GM21381 (cell line): ENCODE measurements at regions not wholly inside any gene's neighbourhood (a gene's known extent, or its start where the extent isn't known, plus 50 kb on each side); places are given as distances from the start of the nearest gene placed in this dataset.
"Not testable (repeated sequence)": the region's sequence is repeated elsewhere in the genome, so short reads cannot be mapped to it uniquely, and the experiment has no call there.

ENCODE experiments used
- ATAC-seq: cut with Tn5 transposase; IDR thresholded peaks from one replicate; pipeline ENCODE4 v1.9.1; 2021; ENCODE audit warnings: mild to moderate bottlenecking, moderate library complexity; ENCODE audit not compliant: unreplicated experiment

- ATAC-seq, result no peak
Measured at GRCh38 chr3:17847156-17847555, 104.7 kb upstream of the TBC1D5 start.

- no peak for ATAC-seq
Measured at GRCh38 chr3:17846466-17846865, 104.0 kb upstream of the TBC1D5 start.

GRCh38 chr3:17845026-17845812 lies 102.8 kb upstream of the TBC1D5 start:
- no peak for ATAC-seq

GRCh38 chr3:17844236-17844635 lies 101.8 kb upstream of the TBC1D5 start:
- no peak for ATAC-seq

GRCh38 chr3:17841190-17841828 lies 98.9 kb upstream of the TBC1D5 start:
- ATAC-seq, result peak; percentile 88

- ATAC-seq, result no peak
Measured at GRCh38 chr3:17840651-17841050, 98.2 kb upstream of the TBC1D5 start.

GRCh38 chr3:17840126-17840525 lies 97.7 kb upstream of the TBC1D5 start:
- no peak for ATAC-seq

GRCh38 chr3:17836919-17837318 lies 94.5 kb upstream of the TBC1D5 start:
- no peak for ATAC-seq

GRCh38 chr3:17836092-17836491 lies 93.7 kb upstream of the TBC1D5 start:
- ATAC-seq, result no peak

- no peak for ATAC-seq
Measured at GRCh38 chr3:17833786-17834559, 91.5 kb upstream of the TBC1D5 start.

GRCh38 chr3:17832016-17832415 lies 89.6 kb upstream of the TBC1D5 start:
- ATAC-seq, result no peak

GRCh38 chr3:17831366-17831765 lies 88.9 kb upstream of the TBC1D5 start:
- ATAC-seq, result no peak

GRCh38 chr3:17830788-17831187 lies 88.4 kb upstream of the TBC1D5 start:
- no peak for ATAC-seq

GRCh38 chr3:17828388-17828787 lies 86.0 kb upstream of the TBC1D5 start:
- no peak for ATAC-seq

GRCh38 chr3:17825298-17825697 lies 82.9 kb upstream of the TBC1D5 start:
- ATAC-seq, result no peak

GRCh38 chr3:17823816-17824215 lies 81.4 kb upstream of the TBC1D5 start:
- ATAC-seq, result no peak

- no peak for ATAC-seq
Measured at GRCh38 chr3:17823036-17823435, 80.6 kb upstream of the TBC1D5 start.

GRCh38 chr3:17820704-17821103 lies 78.3 kb upstream of the TBC1D5 start:
- ATAC-seq, result no peak

- ATAC-seq, result no peak
Measured at GRCh38 chr3:17820275-17820674, 77.8 kb upstream of the TBC1D5 start.

- ATAC-seq, result not testable (repeated sequence)
Measured at GRCh38 chr3:17817973-17818372, 75.5 kb upstream of the TBC1D5 start.

- ATAC-seq, result no peak
Measured at GRCh38 chr3:17817545-17817944, 75.1 kb upstream of the TBC1D5 start.

GRCh38 chr3:17816839-17817238 lies 74.4 kb upstream of the TBC1D5 start:
- not testable (repeated sequence) for ATAC-seq
